PC-3 (cell line): ENCODE measurements at regions not wholly inside any gene's neighbourhood (a gene's known extent, or its start where the extent isn't known, plus 50 kb on each side); places are given as distances from the start of the nearest gene placed in this dataset.

Source experiments
- ATAC-seq: fragments of 200-7000 bp; cut with Tn5 transposase; 2 replicates; pipeline ENCODE4 v1.9.1; 2020; ENCODE audit warnings: mild to moderate bottlenecking, moderate library complexity
- BruUV-seq: library from RNA; stranded (reverse); fragments of 400-500 nt; replicated peaks from 2 replicates; lab custom pipeline; 2021; lab: Mats Ljungman, UMichigan
- CTCF ChIA-PET: fragments of 300-600 bp; sonication (Branson Sonifier 250); formaldehyde crosslinking; loops from one replicate; lab custom pipeline; 2022; ENCODE audit warnings: antibody characterized with exemption; lab: Charles Lee
- POLR2A ChIA-PET: fragments of 300-600 bp; sonication (Branson Sonifier 250); formaldehyde crosslinking; loops from one replicate; lab custom pipeline; 2022; ENCODE audit warnings: antibody characterized with exemption; ENCODE audit not compliant: unreplicated experiment; lab: Charles Lee
- DNase-seq: peaks from one replicate; pipeline ENCODE4 v3.0.0-alpha.2; 2015
- H2AFZ ChIP-seq: fragments of 300-600 bp; sonication (generic); 2 replicates; pipeline ENCODE4 v1.6.0; 2016; ENCODE audit warnings: antibody characterized with exemption, low read length
- H3F3A ChIP-seq: fragments of 300-600 bp; sonication (generic); one replicate; pipeline ENCODE4 v1.6.0; 2017; ENCODE audit warnings: antibody characterized with exemption, low read length, control low read depth, mild to moderate bottlenecking; ENCODE audit not compliant: unreplicated experiment
- H3K27ac ChIP-seq: fragments of 300-600 bp; sonication (generic); 2 replicates; pipeline ENCODE4 v1.5.1; 2016; ENCODE audit warnings: mild to moderate bottlenecking, low read length
- H3K27me3 ChIP-seq: fragments of 300-600 bp; sonication (generic); 2 replicates; pipeline ENCODE4 v1.6.1; 2016; ENCODE audit warnings: low read length, mixed read lengths
- H3K36me3 ChIP-seq: fragments of 300-600 bp; sonication (generic); 2 replicates; pipeline ENCODE4 v1.6.1; 2016; ENCODE audit warnings: low read depth, mixed run types, low read length, mixed read lengths
- H3K4me1 ChIP-seq: fragments of 300-600 bp; sonication (generic); 2 replicates; pipeline ENCODE4 v1.5.1; 2016; ENCODE audit warnings: low read length; ENCODE audit not compliant: insufficient read depth
- H3K4me2 ChIP-seq: fragments of 300-600 bp; sonication (generic); 2 replicates; pipeline ENCODE4 v1.6.0; 2016; ENCODE audit warnings: low read length
- H3K4me3 ChIP-seq: fragments of 300-600 bp; sonication (generic); 2 replicates; pipeline ENCODE4 v1.5.1; 2016; ENCODE audit warnings: mild to moderate bottlenecking, low read length, mixed read lengths
- H3K79me2 ChIP-seq: fragments of 300-600 bp; sonication (generic); 2 replicates; pipeline ENCODE4 v1.6.1; 2017; ENCODE audit warnings: low read length, mixed read lengths
- H3K9ac ChIP-seq: fragments of 300-600 bp; sonication (generic); 2 replicates; pipeline ENCODE4 v1.6.0; 2016; ENCODE audit warnings: mild to moderate bottlenecking, low read length
- H3K9me2 ChIP-seq: fragments of 300-600 bp; sonication (generic); replicated peaks from 2 replicates; pipeline ENCODE4 v1.6.1; 2016; ENCODE audit warnings: mixed run types, low read length, mixed read lengths
- H3K9me3 ChIP-seq: fragments of 300-600 bp; sonication (generic); 2 replicates; pipeline ENCODE4 v1.6.1; 2016; ENCODE audit warnings: low read length, mixed read lengths
- H4K20me1 ChIP-seq: fragments of 300-600 bp; sonication (generic); 2 replicates; pipeline ENCODE4 v1.6.1; 2016; ENCODE audit warnings: low read length, mixed read lengths
- EZH2 ChIP-seq: fragments of 300-600 bp; sonication (generic); IDR thresholded peaks from one replicate; pipeline ENCODE4 v1.6.1; 2017; ENCODE audit warnings: antibody characterized with exemption, mild to moderate bottlenecking, low read length; ENCODE audit not compliant: unreplicated experiment
- EZH2phosphoT487 ChIP-seq: fragments of 300-600 bp; sonication (generic); IDR thresholded peaks from 2 replicates; pipeline ENCODE4 v1.6.1; 2018; ENCODE audit warnings: mild to moderate bottlenecking, antibody characterized with exemption, low read length, borderline replicate concordance
- intact Hi-C: fragments of 100-400 bp; cut with micrococcal nuclease; formaldehyde crosslinking; loops from 2 replicates; pipeline ENCODE4 v1.9.0; 2023
- TF ChIP-seq, protein P1 (sequence below): fragments of 300-600 bp; sonication (generic); conservative IDR thresholded peaks from 2 replicates; pipeline ENCODE4 v1.5.1; 2017; ENCODE audit warnings: antibody characterized with exemption, low read depth, mild to moderate bottlenecking, low read length

DNA sequence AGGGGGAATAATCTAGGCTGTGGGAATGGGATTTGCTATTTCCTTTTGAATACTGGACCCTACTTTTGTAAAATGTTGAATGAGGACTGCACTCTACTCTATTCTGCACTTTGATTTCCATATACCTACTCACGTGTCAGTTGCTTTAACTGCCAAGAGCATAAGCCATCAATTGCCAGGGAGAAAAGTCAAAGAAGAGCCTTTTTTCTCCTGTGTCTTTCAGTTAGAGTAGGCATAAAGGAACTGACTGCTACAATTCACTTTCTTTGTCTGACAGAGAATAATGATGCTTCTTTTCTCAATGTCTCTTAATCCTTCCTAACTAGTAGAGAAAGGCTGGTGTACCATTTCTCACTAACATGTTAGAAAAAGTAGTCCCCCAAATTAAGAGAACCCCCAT lies 231.6 kb downstream of the ELAVL2 start:
- H3K9me3 ChIP-seq: no peaks in the 10 kb centered on the region
- 0 out of 2 replicates have a peak, but pooled peaks cover 4% of the 10 kb centered on the region for H3K36me3 ChIP-seq
- DNase-seq: no peak
- CTCF ChIA-PET: no interaction called here
- peaks cover 45% of the 10 kb centered on the region for H3K4me1 ChIP-seq
- H4K20me1 ChIP-seq: no peaks in the 10 kb centered on the region
- H3K4me2 ChIP-seq: no peak overlapping the region
- no TSS peak for BruUV-seq
- H3K4me3 ChIP-seq: no peak overlapping the region
- POLR2A ChIA-PET: no interaction called here
- TF ChIP-seq, protein P1, sequence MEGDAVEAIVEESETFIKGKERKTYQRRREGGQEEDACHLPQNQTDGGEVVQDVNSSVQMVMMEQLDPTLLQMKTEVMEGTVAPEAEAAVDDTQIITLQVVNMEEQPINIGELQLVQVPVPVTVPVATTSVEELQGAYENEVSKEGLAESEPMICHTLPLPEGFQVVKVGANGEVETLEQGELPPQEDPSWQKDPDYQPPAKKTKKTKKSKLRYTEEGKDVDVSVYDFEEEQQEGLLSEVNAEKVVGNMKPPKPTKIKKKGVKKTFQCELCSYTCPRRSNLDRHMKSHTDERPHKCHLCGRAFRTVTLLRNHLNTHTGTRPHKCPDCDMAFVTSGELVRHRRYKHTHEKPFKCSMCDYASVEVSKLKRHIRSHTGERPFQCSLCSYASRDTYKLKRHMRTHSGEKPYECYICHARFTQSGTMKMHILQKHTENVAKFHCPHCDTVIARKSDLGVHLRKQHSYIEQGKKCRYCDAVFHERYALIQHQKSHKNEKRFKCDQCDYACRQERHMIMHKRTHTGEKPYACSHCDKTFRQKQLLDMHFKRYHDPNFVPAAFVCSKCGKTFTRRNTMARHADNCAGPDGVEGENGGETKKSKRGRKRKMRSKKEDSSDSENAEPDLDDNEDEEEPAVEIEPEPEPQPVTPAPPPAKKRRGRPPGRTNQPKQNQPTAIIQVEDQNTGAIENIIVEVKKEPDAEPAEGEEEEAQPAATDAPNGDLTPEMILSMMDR: no peak
- TF ChIP-seq EZH2phosphoT487 (no peak), EZH2 (no peak)
- intact Hi-C loops: no loop called here
- H3F3A ChIP-seq: no peaks in the 10 kb centered on the region
- H3K9me2 ChIP-seq: no peaks in the 10 kb centered on the region
- no peak overlapping the region for H2AFZ ChIP-seq
- no peak overlapping the region for H3K9ac ChIP-seq
- H3K27ac ChIP-seq: no peak overlapping the region
- ATAC-seq: no peak
- H3K27me3 ChIP-seq: no peaks in the 10 kb centered on the region
- 0 out of 2 replicates have a peak, but pooled peaks cover 5% of the 10 kb centered on the region for H3K79me2 ChIP-seq

DNA sequence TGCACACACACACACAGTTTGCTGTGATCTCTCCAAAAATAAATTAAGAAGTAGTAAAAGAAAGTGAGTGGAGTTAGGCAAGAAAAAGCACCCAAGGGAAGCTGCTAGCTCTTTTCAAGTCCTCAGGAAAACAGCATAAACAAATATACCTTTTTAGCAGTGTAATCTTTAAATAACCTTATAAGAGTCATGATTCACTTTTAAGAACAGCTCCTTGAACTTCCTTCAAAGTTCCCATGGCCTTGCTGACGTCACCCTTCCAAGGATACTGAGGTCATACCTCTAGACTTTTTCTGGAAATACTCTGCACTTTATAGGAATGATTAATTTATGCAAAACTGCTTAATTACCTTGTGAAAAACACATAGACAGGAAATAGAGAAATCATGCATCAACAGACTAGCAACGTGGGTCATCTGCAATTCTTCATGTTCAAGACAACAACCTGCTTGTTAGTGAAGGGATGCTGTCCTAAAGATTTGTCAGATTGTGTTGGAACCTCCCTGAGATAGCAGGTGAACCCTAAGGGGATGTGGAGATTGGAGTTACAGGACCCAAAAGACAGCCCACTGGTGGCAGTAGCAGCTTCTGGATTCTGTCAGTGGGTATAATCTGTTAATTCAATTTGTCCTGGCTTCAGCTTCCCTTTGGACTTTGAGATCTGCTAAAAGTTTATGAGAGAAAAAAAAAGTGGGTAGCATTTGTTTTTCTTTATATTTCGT lies 229.0 kb downstream of the ELAVL2 start:
- Histone ChIP-seq H3K9ac (0 out of 2 replicates have a peak overlapping the region, but pooled peaks have one; percentile 80), H3K4me1 (peaks cover 56% of the 10 kb centered on the region), H3K4me3 (no peak overlapping the region), H3K9me2 (no peaks in the 10 kb centered on the region), H4K20me1 (no peaks in the 10 kb centered on the region), H3K4me2 (no peak overlapping the region), H3K36me3 (peaks cover 4% of the 10 kb centered on the region; the same call in 1 of the 2 replicates), H3F3A (no peaks in the 10 kb centered on the region), H3K79me2 (0 out of 2 replicates have a peak, but pooled peaks cover 5% of the 10 kb centered on the region), H3K27me3 (no peaks in the 10 kb centered on the region), H3K27ac (peak overlapping the region; percentile 99), H2AFZ (no peak overlapping the region), H3K9me3 (no peaks in the 10 kb centered on the region)
- DNase-seq: no peak
- ChIA-PET CTCF (no interaction called here), POLR2A (interaction anchor here (0.6 kb wide), 1 partner anchor 70 kb away, joined by 5 read pairs; no protein-coding TSS in a partner anchor)
- ATAC-seq: no peak
- intact Hi-C loops: no loop called here
- no peak for TF ChIP-seq EZH2phosphoT487
- TF ChIP-seq, protein P1: no peak
- TF ChIP-seq EZH2: no peak
- BruUV-seq: no TSS peak

DNA sequence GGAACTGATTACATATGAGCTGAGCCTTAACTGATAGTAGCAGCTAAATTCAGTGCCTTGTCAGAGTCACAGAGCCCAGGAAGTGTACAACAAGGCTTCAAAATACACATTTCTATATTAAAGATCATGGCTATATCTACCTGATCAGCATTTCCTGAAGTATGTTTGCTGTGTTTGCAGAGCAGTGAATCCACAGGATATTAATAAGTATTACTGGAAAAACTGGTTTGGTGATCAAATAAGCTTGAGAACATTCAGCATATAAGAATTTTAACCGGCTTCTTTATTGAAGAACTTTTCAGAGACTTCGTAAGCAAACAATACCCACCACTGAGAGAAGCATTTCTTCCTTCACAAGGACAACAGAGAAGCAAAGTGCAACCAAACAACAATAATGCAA lies 227.0 kb downstream of the ELAVL2 start:
- H3K4me2 ChIP-seq: peak overlapping the region; percentile 70
- H3K4me1 ChIP-seq: peaks cover 61% of the 10 kb centered on the region
- ChIA-PET POLR2A (interaction anchor here (1.0 kb wide), 1 partner anchor 16 kb away, joined by 3 read pairs; no protein-coding TSS in a partner anchor), CTCF (no interaction called here)
- peak overlapping the region; percentile 80 for H3K9ac ChIP-seq
- H3F3A ChIP-seq: no peaks in the 10 kb centered on the region
- H3K36me3 ChIP-seq: peaks cover 18% of the 10 kb centered on the region
- no peak for TF ChIP-seq EZH2phosphoT487
- TF ChIP-seq EZH2: no peak
- TF ChIP-seq, protein P1: no peak
- DNase-seq (peak; percentile 93), ATAC-seq (peak; percentile 93)
- H4K20me1 ChIP-seq: no peaks in the 10 kb centered on the region
- no TSS peak for BruUV-seq
- intact Hi-C loops: loop anchor here (1.0 kb wide), 1 partner anchor 23 kb away; no protein-coding TSS in a partner anchor
- H2AFZ ChIP-seq: no peak overlapping the region
- H3K4me3 ChIP-seq: peak overlapping the region; percentile 25; the same call in 1 of the 2 replicates
- 0 out of 2 replicates have a peak, but pooled peaks cover 5% of the 10 kb centered on the region for H3K79me2 ChIP-seq
- no peaks in the 10 kb centered on the region for H3K27me3 ChIP-seq
- peak overlapping the region; percentile 99 for H3K27ac ChIP-seq
- H3K9me3 ChIP-seq: no peaks in the 10 kb centered on the region
- H3K9me2 ChIP-seq: no peaks in the 10 kb centered on the region
